ENCODE measurements at regions not wholly inside any gene's neighbourhood (a gene's known extent, or its start where the extent isn't known, plus 50 kb on each side); places are given as distances from the start of the nearest gene placed in this dataset.

GRCh38 chr10:10644676-10645385 lies 372.8 kb upstream of the CELF2 start:
- no peak for TF ChIP-seq CTCF (IDR thresholded peaks at IDR 0.05)
- TF ChIP-seq POLR2A (IDR thresholded peaks at IDR 0.05): no peak

All from esophagus squamous epithelium (tissue), 4 donors.